HepG2 (cell line): ENCODE measurements at regions not wholly inside any gene's neighbourhood (a gene's known extent, or its start where the extent isn't known, plus 50 kb on each side); places are given as distances from the start of the nearest gene placed in this dataset.

Experiments used
- ATAC-seq: fragments of 200-7000 bp; cut with Tn5 transposase; 3 replicates; pipeline ENCODE4 v1.9.1; 2020; ENCODE audit warnings: mild to moderate bottlenecking, moderate library complexity
- BruUV-seq: library from RNA; stranded (reverse); fragments of 400-500 nt; replicated peaks from 2 replicates; lab custom pipeline; 2021; lab: Mats Ljungman, UMichigan
- CTCF ChIA-PET: fragments of 300-600 bp; formaldehyde crosslinking; extraction: SDS; loops from one replicate; lab custom pipeline; 2021; ENCODE audit warnings: low total read pairs, inconsistent platforms, low intra/inter-chr PET ratio; lab: Yijun Ruan, JAX
- POLR2A ChIA-PET: fragments of 350-600 bp; sonication (Branson Sonifier 250); formaldehyde crosslinking; loops from one replicate; lab custom pipeline; 2020; ENCODE audit warnings: antibody characterized with exemption, inconsistent platforms; lab: Yijun Ruan, JAX
- DNase-seq: peaks from one replicate; pipeline ENCODE4 v3.0.0-alpha.2; 2015; ENCODE audit warnings: low spot score
- FAIRE-seq: peaks from 3 replicates; lab custom pipeline; 2011; peaks lifted over from hg19 to GRCh38; lab: Jason Lieb, UNC
- H2AFZ ChIP-seq: one replicate; pipeline ENCODE4 v1.6.1; 2011; ENCODE audit warnings: low read length, inconsistent platforms
- H3K27ac ChIP-seq: fragments of 300-600 bp; 3 replicates; pipeline ENCODE4 v1.8.0; 2011; ENCODE audit warnings: mixed run types, mild to moderate bottlenecking, mixed read lengths, low read length, inconsistent platforms; ENCODE audit not compliant: insufficient read depth; ENCODE audit errors: extremely low read length
- H3K27me3 ChIP-seq, 2 experiments: fragments of 200-600 bp in 1 of 2; 2 replicates in 1 of 2; 3 replicates in 1 of 2; pipeline versions ENCODE4 v1.6.0 to v1.8.0; 2011; ENCODE audit warnings: low read length in 2 of 2, mild to moderate bottlenecking in 2 of 2, moderate library complexity in 2 of 2, inconsistent platforms in 1 of 2; ENCODE audit not compliant: insufficient read depth in 2 of 2, control insufficient read depth in 1 of 2
- H3K36me3 ChIP-seq, 2 experiments: fragments of 200-600 bp in 1 of 2; replicated peaks in 1 of 2; 2 replicates in 1 of 2; 3 replicates in 1 of 2; pipeline versions ENCODE4 v1.5.1 to v1.8.0; 2011; ENCODE audit warnings: low read length in 2 of 2, inconsistent platforms in 1 of 2; ENCODE audit not compliant: insufficient read depth in 2 of 2, control insufficient read depth in 1 of 2
- H3K4me1 ChIP-seq: 2 replicates; pipeline ENCODE4 v1.5.1; 2012; ENCODE audit warnings: low read length, inconsistent platforms; ENCODE audit not compliant: insufficient read depth
- H3K4me2 ChIP-seq: 2 replicates; pipeline ENCODE4 v1.6.0; 2011; ENCODE audit warnings: low read depth, low read length, inconsistent platforms
- H3K4me3 ChIP-seq, 3 experiments: fragments of 200-600 bp in 1 of 3; sonication (generic), shearing (Covaris generic) in 1 of 3; replicated peaks in 1 of 3; 2 replicates each; pipeline ENCODE4 v1.5.1; 2011 to 2016; ENCODE audit warnings: low read length in 3 of 3, inconsistent platforms in 2 of 3, low read depth in 2 of 3, mild to moderate bottlenecking in 2 of 3, control low read depth in 1 of 3, mixed read lengths in 1 of 3; ENCODE audit not compliant: insufficient read depth in 1 of 3
- H3K79me2 ChIP-seq: one replicate; pipeline ENCODE4 v1.6.1; 2011; ENCODE audit warnings: low read length, inconsistent platforms; ENCODE audit not compliant: insufficient read depth
- H3K9ac ChIP-seq: 2 replicates; pipeline ENCODE4 v1.6.0; 2011; ENCODE audit warnings: mild to moderate bottlenecking, low read depth, low read length, inconsistent platforms; ENCODE audit not compliant: insufficient read depth
- H3K9me3 ChIP-seq: 2 replicates; pipeline ENCODE4 v1.5.1; 2012; ENCODE audit warnings: mild to moderate bottlenecking, low read length
- H4K20me1 ChIP-seq: 2 replicates; pipeline ENCODE4 v1.6.0; 2011; ENCODE audit warnings: inconsistent platforms, mild to moderate bottlenecking, low read length, moderate library complexity; ENCODE audit not compliant: insufficient read depth
- AGO2 ChIP-seq: fragments of 200-400 bp; formaldehyde crosslinking; optimal IDR thresholded peaks from 2 replicates; pipeline ENCODE3; 2017; ENCODE audit warnings: mild to moderate bottlenecking, low read depth, low read length, moderate library complexity
- FIP1L1 ChIP-seq: fragments of 200-400 bp; formaldehyde crosslinking; IDR thresholded peaks from 2 replicates; pipeline ENCODE4 v1.6.1; 2018; ENCODE audit warnings: low read depth, mild to moderate bottlenecking, low read length, moderate library complexity, borderline replicate concordance; ENCODE audit not compliant: insufficient read depth
- HDAC6 ChIP-seq: fragments of 200-600 bp; sonication (generic); IDR thresholded peaks from 2 replicates; pipeline ENCODE4 v1.7.0; 2017; ENCODE audit warnings: mild to moderate bottlenecking, antibody characterized with exemption, low read length, low read depth
- IKZF4 ChIP-seq: sonication (generic); formaldehyde crosslinking; IDR thresholded peaks from 2 replicates; pipeline ENCODE4 v1.5.1; 2020; ENCODE audit warnings: borderline replicate concordance, mild to moderate bottlenecking, low read depth, missing genetic modification reagents; ENCODE audit errors: not compliant biosample characterization
- IRF2 ChIP-seq: IDR thresholded peaks from 2 replicates; pipeline ENCODE4 v1.6.1; 2018; ENCODE audit warnings: missing genetic modification reagents, missing compliant biosample characterization
- KDM5A ChIP-seq: fragments of 200-600 bp; sonication (generic); IDR thresholded peaks from 2 replicates; pipeline ENCODE4 v1.7.0; 2018; ENCODE audit warnings: antibody characterized with exemption, mild to moderate bottlenecking, low read length, borderline replicate concordance
- MEIS1 ChIP-seq: sonication (generic); formaldehyde crosslinking; IDR thresholded peaks from 2 replicates; pipeline ENCODE4 v1.9.0; 2021; ENCODE audit warnings: mild to moderate bottlenecking, missing genetic modification reagents, moderate library complexity, borderline replicate concordance
- NCOA5 ChIP-seq: sonication (generic); formaldehyde crosslinking; IDR thresholded peaks from 2 replicates; pipeline ENCODE4 v1.4.0; 2020; ENCODE audit warnings: missing genetic modification reagents
- PRDM15 ChIP-seq: sonication (generic); formaldehyde crosslinking; IDR thresholded peaks from 2 replicates; pipeline ENCODE4 v1.4.0; 2020; ENCODE audit warnings: missing genetic modification reagents
- RBAK ChIP-seq: sonication (generic); formaldehyde crosslinking; IDR thresholded peaks from 2 replicates; pipeline ENCODE4 v1.5.1; 2020; ENCODE audit warnings: mild to moderate bottlenecking, missing genetic modification reagents
- ZFP1 ChIP-seq: IDR thresholded peaks from 2 replicates; pipeline ENCODE4 v1.6.1; 2016
- ZFP90 ChIP-seq: sonication (generic); formaldehyde crosslinking; IDR thresholded peaks from 2 replicates; pipeline ENCODE4 v1.8.0; 2022; ENCODE audit warnings: missing genetic modification reagents, mild to moderate bottlenecking, inconsistent platforms, borderline replicate concordance
- ZNF10 ChIP-seq: sonication (generic); formaldehyde crosslinking; IDR thresholded peaks from 2 replicates; pipeline ENCODE4 v1.4.0; 2020; ENCODE audit warnings: mild to moderate bottlenecking, low read depth, missing genetic modification reagents, borderline replicate concordance
- ZNF136 ChIP-seq: sonication (generic); formaldehyde crosslinking; IDR thresholded peaks from 2 replicates; pipeline ENCODE4 v1.8.1; 2022; ENCODE audit warnings: low read depth, mild to moderate bottlenecking, moderate library complexity, missing genetic modification reagents
- ZNF75D ChIP-seq: sonication (generic); formaldehyde crosslinking; IDR thresholded peaks from 2 replicates; pipeline ENCODE4 v1.8.1; 2023; ENCODE audit warnings: missing genetic modification reagents, mild to moderate bottlenecking, borderline replicate concordance
- ZNF768 ChIP-seq: sonication (generic); formaldehyde crosslinking; IDR thresholded peaks from 2 replicates; pipeline ENCODE4 v1.4.0; 2020; ENCODE audit warnings: missing genetic modification reagents
- WGBS: methylation state at CpG from one replicate; pipeline ENCODE4 v1.1.6; 2017; ENCODE audit warnings: low lambda C conversion rate; 5-methylcytosine and 5-hydroxymethylcytosine counted together
- in situ Hi-C: cut with HindIII; loops from 2 replicates; pipeline ENCODE4 v1.10.0; 2017; ENCODE audit warnings: low pct_unique_long_range_greater_than_20kb; ENCODE audit not compliant: extremely low pct_ligation_motif_present
- intact Hi-C: fragments of 100-400 bp; cut with micrococcal nuclease; formaldehyde crosslinking; loops from one replicate; pipeline ENCODE4 v1.10.0; 2022; ENCODE audit not compliant: unreplicated experiment
- TF ChIP-seq, protein P1 (sequence below): sonication (generic); formaldehyde crosslinking; IDR thresholded peaks from 2 replicates; pipeline ENCODE4 v1.8.0; 2022; ENCODE audit warnings: missing genetic modification reagents, mild to moderate bottlenecking, borderline replicate concordance

DNA sequence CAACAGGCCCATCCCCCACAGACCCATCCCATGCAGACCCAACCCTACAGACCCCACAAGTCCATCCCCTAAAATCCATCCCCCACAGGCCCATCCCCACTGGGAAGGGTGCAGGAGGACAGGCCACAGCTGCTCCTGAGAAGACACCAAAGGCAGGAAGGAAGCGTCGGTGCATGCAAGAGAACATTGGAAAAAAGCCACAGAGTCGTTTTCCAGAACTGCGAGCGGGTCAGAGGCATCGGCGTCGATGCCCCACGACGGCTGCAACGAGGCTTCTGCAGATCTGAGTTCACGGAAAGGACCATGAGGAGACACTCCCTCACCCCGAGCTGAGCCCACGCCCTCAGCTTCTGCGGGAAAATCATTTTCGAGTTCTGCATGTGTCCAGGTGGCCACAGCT is 59.6 kb upstream of the GALNT9 start:
- POLR2A ChIA-PET: no interaction called here
- Histone ChIP-seq H3K9ac (no peak overlapping the region), H3K4me1 (no peaks in the 10 kb centered on the region), H4K20me1 (peaks cover 5% of the 10 kb centered on the region; the same call in 1 of the 2 replicates), H3K4me3 (no peak overlapping the region), H3K27me3 (peaks cover 18 to 76% of the 10 kb centered on the region in 2 experiments), H3K27ac (no peak overlapping the region), H3K36me3 (no peaks in the 10 kb centered on the region), H3K79me2 (no peaks in the 10 kb centered on the region), H3K4me2 (no peak overlapping the region), H3K9me3 (no peaks in the 10 kb centered on the region), H2AFZ (no peak overlapping the region)
- ATAC-seq: no peak
- WGBS: 37% methylated on average over 4 of the region's 16 CpGs
- BruUV-seq: no TSS peak
- in situ Hi-C loops (no loop called here), intact Hi-C loops (no loop called here)
- no peak for DNase-seq
- TF ChIP-seq ZFP90 (no peak), IKZF4 (CRISPR knock-in tag) (no peak), IRF2 (CRISPR knock-in tag) (no peak), ZNF136 (no peak), ZNF75D (CRISPR knock-in tag) (no peak), ZNF768 (CRISPR knock-in tag) (no peak), AGO2 (no peak), ZNF10 (CRISPR knock-in tag) (no peak), RBAK (CRISPR knock-in tag) (no peak), MEIS1 (CRISPR knock-in tag) (no peak), FIP1L1 (no peak), NCOA5 (no peak), HDAC6 (no peak), ZFP1 (no peak), PRDM15 (no peak), KDM5A (no peak)
- TF ChIP-seq, protein P1, sequence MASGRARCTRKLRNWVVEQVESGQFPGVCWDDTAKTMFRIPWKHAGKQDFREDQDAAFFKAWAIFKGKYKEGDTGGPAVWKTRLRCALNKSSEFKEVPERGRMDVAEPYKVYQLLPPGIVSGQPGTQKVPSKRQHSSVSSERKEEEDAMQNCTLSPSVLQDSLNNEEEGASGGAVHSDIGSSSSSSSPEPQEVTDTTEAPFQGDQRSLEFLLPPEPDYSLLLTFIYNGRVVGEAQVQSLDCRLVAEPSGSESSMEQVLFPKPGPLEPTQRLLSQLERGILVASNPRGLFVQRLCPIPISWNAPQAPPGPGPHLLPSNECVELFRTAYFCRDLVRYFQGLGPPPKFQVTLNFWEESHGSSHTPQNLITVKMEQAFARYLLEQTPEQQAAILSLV (CRISPR knock-in tag): no peak
- CTCF ChIA-PET: no interaction called here
- FAIRE-seq: no peak
